NCI-H524 (cell line): ENCODE measurements at regions not wholly inside any gene's neighbourhood (a gene's known extent, or its start where the extent isn't known, plus 50 kb on each side); places are given as distances from the start of the nearest gene placed in this dataset.

ENCODE experiments used
- DNase-seq, 2 experiments: peaks; one replicate each; lab custom pipeline; 2025; lab: John Stamatoyannopoulos, UW

DNA sequence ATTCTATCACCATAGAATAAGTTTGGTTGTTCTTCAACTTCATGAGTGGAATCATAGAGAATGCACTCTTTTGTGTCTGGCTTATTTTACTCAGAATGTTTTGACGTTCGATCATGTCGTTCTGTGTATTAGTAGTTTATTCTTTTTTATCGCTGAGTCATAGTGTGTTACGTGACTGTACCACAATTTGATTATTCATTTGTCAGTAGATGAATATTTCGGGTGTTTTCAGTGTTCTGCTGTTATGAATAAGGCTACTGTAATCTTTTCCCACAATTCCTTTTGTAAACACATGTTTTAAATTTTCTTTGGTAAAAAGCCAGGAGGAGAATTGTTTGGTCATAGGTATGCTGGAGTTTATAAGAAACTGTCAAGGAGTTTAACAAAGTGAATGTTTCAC, 279.9 kb upstream of the B3GAT1 start:
- no peak for DNase-seq

DNA sequence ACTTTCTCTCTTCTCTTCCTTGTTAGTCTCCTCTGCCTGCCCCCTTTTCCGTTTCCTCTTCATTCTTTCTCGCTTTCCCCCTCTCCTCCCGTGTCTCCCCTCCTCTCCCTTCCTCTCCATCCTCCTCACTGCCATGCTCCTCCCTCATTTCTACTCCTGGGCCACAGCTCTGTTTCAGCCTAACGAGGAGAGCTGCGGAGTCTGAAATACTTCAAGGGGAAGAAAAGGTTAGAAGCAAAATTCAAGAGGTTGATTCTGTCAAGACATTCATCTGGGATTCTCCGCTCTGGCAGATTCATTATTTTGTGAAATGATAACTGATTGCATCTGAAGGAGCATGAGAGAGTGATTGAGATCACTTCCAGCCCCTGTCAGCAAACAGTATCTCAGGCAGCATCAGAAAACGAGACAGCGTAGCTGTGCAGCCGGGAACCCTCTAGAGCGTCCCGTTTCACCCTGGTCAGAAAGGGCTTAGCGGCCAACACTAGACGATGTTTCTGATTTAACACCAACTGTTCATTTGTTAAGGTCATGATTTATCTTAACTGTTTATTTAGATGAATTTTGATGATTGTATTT, 279.3 kb upstream of the B3GAT1 start:
- no peak for DNase-seq

DNA sequence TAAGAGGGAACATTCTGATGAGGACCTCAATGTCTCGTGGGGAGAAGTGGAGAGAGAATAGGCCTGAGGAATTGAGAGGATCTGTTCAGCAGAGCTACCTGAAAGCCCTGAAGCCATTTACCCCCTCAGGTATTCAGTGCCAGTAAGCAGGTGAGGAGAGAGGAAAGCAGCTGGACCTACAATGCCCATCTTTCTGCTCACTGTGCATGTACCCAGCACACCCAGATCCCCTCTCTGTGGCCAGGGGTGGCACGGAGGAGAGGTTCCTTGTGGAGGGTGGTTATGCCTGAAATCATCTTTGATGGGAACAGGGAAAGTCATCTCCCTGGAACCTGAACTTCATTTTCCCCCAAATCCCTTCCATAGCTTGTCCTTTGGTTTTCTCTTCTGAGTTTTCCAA, 277.8 kb upstream of the B3GAT1 start:
- no peak for DNase-seq

DNA sequence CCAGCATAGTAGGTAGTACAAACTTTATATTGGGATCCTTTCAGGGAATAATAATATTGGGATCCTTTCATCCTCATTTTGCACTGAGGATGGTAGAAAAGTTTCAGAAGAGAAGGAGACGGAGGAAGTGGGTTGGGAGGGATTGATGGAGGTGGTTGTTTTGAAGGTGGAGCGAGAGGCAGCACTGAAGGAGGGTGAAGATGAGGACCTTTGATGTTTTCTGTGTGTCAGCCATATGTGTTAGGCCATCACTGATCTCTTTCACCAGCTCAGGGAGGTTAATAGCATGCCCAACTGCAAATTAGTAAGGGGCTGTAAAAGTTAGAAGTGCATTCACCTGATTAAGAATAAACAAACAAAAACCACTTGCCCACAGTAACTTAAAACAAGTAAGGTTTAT, 275.5 kb upstream of the B3GAT1 start:
- DNase-seq = no peak

DNA sequence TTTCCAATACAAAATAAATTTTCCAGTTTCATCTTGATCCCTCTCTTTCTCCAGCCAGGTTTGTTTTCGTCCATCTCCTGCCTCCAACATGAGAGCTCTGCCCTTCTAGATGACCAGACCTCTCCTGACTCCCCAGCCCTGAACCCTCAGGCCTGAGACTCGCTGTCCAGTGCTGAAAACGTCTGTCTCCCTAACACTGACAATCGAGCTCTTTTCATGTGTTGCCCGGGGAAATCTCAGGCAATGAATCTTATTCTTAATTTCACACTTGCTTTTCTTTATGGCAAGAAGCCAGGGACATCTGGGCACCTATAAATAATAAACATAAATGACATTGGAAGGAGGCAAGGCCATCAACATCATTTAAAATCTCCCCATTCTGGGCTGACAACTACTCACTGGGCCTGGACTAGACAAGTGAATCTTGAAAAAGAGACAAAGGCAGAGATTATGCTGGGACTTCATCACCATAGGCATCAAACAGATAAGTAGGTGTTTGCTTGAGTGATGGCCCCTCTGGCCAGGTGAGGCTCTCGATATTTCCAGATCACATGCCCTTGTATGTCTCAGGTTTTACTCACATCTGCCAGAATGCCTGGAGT, 274.5 kb upstream of the B3GAT1 start:
- DNase-seq = no peak

DNA sequence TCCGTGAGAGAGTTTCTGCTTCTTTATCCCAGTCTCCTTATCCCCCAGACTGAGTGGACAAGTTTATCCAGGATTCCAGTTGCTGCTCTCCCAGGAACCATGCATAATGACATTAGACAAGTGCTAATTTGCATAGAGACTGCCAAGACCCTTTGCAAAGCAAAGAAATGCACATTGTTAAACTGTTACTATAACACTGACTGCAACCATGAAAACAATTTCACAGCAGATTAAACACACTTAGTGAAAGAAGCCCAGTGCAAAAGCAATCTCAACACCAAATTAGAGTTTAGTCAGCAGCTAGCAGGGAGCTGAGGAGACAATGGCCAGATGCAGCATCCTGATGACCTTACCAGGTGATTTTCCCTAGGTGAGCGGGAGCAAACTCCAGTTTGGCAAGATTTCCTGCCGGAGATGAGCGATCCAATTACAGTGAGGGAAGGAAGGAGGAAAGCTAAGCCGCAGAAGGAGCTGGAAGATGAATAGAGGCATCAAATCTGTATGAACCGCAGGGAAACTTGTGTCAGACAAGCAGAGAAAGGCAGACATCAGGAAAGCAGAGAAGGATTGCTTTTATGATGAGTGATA, 273.8 kb upstream of the B3GAT1 start:
- DNase-seq = no peak

DNA sequence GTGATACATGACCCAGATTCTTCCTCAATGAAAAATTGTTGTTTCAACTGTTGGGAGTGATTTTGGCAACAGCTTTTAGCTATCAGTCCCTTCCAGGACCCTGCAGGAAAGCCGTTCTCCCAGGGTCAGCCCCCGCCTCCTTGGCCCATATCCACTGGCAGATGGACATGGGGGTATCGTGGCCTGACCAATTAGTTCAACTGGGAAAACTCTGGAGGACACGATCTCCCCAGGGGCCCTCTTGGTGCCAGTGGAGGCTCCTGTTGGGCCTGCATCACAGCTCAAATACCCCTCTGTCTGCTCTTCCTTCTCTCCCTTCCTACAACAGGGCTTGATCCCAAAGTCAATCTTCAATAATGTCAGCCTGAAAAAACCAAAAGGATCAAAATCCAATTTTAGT, 272.5 kb upstream of the B3GAT1 start:
- no peak for DNase-seq

DNA sequence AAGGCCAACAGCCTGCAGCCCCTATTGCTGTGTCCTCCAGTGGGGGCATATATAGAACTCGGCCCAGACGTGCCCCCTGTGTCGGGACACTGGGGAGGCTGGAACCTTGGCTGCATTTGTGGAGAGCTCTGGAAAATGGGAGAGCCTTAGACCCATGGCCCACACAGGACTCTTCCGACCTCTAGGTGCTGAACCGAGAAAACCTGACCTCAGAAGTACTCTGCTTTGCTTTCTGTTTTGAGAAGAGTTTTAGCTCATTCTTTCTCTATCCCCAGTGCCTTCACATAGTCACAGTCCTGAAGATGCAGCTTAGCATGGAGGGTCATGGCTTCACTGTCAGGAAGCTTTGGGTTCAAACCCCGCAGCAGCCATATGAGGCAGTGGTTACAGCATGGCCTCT, 271.8 kb upstream of the B3GAT1 start:
- DNase-seq = no peak

DNA sequence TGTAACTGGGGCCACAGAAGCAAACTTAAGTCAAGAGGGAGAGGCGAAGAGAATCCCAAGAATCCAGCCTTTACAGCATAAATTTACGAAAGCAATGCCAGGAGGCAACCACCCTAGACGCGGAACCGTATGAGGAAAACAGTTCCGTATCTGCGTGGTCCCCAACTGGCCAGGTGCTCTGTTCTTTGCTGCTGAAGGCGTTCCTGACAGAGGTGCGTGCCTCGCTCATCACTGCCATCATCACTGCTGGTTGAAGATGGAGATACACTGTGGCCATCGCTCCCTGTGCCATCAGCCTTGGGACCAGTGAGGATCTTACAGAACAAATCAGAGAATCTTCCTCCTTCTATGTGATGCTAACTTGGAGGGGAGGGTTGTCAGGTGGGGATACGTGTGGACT, 270.5 kb upstream of the B3GAT1 start:
- no peak for DNase-seq

DNA sequence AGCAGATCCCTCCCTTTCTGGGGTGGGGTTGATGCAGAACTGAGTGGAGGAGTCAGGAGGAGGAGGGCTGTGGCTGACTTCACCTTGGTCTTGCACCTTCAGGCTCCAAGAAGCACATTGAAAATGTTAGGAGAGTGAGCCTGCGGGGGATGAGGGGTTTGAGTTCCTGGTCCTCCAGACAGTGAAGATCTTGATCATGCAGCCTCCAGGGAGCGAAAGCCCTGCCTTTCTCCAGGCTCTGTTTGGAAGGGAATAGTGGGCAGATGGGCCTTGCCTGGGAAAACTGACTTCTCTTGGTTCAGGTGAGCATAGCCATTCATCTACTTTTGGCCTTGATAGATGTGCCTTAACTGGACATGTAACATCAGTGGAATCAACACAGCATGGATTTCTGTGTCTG, 267.6 kb upstream of the B3GAT1 start:
- DNase-seq = no peak

DNA sequence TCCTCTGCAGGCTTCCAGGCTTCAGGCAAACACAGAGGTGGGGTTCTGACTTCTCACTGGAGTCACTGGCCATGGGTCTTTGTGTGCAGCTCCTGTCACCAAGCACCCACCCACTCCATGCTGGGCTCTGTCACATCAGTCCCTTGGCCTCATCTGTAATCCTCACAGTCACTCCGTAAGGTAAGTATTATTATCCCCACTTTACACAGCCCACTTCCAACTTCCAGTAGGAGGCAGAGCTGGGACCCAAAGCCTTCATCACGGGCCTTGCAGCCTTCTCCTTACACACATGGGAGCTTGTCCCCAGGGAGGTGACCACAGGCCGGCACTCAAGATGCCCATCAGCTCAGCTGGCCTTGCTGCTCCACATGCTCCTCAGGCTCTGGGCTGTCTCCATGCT, 266.7 kb upstream of the B3GAT1 start:
- no peak for DNase-seq

DNA sequence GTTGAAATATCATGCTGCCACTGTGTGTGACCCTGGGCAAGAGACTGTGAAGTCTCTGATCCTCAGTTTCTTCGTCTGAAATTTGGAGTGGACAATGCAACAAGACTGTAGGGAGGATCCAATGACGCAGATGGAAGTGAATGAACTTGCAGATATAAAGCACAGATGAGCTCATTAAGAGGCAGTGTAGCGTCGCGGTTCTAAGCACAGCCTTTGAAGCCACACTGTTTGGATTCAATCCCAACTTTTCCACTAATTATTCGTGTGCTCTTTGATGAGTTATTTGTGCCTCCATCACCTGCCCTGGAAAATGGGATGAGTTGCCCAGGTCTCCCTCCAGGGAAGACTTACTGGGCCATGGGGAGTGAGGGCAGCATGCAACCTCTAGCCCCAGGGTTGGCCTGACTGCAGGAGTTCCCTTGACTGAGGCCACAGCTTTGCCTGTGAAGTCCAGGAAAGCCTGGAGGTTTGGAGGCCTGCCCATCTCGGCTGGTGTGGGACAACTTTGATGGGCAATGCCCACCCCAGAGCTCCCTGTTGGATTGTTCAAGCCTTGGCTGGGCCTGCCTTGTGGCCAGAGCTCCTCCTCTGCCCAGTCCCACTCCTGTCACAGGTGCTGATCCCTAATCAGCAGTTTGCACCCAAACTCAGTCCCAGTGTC, 266.0 kb upstream of the B3GAT1 start:
- DNase-seq = no peak

DNA sequence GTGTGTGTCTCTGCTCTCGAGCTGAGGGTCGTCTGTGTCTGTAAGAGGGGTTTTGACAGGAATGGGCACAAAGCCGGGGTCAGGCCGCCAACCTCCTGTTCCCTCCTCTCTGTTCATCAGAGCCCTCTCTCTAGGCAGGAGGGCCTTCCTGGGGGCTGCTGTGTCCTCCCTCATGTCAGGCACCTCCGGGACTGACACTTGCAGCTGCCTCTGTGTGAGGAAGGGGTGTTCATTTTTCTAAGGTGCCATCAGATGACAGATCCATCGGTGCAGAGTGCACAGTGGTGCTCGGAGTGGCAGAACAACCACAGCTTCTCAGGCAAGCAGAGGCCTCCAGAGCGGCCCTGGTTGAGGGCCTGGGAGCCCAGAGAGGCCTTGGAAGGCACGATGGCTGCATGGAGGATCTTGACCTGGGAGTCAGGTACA, 265.4 kb upstream of the B3GAT1 start:
- no peak for DNase-seq

DNA sequence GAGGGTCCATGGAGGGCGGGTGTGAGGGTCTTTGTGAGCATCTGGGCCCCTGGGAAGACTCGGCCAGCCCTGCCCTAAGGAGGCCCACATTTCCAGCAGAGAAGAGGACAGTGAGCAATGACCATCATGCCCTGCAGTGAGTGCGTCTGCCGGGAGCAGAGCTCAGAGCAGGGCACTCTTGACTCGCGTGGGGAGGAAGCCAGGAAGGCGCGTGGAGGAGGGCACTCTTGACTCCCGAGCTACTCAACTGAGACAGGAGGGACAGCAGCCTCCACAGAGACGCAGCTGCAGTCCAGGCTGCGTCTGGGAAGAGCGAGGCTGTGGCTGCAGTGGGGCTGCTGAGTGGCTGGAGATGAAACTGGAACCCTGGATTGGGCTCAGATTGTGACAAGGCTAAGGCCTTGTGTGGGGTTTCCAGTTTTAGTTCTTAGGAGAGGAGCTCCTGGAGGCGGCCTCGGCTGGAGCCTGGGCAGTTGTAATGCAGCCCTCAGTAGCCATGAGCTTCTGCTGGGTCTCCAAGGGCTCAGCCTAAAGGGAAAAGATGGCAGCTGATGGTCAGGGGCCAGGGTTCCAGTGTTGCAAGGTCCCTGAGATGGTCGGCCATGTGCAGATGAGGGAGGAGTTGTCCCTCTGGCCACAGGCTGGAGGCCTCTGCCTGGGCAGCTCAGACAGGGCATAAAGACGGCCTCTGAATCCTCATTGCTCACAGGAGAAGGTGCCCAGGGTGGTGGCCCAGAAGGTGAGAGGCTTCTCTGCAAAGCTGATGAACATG, 264.7 kb upstream of the B3GAT1 start:
- no peak for DNase-seq

DNA sequence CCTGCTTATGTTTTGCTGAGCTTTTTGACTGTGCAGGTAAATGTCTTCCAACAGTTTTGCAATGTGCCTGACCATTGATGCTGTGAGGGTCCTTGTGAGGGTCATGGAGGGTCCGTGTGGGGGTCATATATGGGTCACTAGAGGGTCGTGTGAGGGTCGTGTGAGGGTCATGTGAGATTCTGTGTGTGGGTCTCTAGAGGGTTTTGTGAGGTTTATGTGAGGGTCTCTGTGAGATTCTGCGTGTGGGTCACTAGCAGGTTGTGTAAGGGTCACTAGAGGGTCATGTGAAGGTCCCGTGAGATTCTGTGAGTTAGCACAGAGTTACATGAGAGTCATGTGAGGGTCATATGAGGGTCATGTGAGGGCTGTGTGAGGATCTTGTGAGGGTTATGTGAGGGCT, 263.9 kb upstream of the B3GAT1 start:
- DNase-seq = no peak

DNA sequence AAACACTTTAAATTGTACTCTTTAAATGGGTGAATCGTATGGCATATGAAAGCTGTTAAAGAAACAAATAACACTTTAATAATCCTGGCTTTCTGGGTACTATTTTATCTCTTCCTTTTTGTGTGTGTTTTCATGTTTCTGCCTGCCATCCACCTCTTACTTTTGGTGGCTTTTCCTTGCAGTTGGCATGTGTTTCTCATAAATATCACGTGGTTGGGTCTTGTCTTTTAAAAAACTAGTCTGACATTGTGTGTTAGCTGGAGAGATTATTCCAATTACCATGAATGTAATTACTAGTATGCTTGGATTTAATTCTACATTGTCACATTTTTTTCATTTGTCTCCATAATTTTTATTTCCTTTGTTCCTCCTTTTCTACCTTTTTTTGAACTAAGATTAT, 262.9 kb upstream of the B3GAT1 start:
- no peak for DNase-seq

DNA sequence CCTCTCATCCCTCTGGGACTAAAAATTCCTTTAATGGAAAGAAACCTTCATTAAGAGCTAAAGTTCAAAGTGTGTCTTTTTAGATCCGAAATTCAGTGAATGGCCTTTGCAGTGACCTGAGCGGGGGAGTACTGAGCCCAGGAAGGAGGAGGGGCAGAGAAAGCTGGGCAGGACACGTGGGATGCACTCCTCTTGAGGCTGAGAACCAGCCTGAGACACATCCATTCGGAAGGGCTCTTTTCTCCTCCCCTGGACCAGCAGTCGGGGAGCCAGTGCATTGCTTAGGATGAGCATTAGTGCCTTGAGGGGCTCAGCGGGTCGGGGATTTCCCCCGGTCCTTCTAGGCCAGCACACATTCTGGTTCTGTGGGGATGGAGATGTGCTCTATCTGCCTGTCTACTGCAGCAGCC, 258.9 kb upstream of the B3GAT1 start:
- no peak for DNase-seq

DNA sequence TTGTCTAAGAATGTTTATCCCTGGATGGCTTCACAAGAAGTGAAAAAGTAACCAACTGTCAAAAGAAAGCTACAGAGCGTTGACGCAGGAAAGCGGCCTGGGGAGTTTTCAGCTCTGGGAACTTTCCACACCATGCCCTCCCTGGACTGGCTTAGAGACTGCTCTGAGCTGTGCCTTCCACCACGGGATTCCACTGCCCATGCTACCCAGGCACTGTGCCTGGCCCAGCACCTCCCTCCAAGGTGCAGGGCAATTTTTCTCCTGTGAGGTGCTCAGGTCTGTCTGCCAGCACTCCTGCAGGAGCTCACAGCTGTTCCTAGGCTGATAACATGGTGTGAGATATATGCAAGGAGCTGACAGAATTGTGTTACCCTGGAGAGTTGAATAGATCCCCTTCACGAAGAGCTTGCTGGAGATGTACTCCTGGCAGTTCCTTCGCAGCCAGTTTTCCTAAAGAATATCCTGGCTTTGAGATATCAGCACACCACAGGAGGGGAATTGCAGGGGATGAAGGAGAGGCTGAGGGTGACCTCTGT, 258.3 kb upstream of the B3GAT1 start:
- no peak for DNase-seq

DNA sequence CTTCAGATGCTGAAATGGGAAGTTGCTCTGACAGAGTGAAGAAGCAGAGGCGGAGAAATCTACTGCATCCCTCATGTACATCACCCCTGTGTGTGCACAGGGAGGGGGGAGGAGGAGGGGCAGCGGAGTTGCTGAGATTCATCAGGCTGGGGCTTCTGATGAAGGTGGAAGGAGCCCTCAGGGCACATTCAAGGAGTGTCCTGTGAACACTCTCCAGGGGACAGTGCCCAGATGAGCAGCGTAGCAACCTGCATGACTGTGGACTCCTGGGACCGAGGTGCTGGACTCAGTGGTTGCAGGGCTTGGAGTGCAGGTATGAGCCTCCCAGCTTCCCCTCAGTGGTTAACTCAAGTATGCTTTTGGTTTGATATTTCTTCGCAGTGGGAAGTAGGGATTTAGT, 257.8 kb upstream of the B3GAT1 start:
- DNase-seq = no peak

DNA sequence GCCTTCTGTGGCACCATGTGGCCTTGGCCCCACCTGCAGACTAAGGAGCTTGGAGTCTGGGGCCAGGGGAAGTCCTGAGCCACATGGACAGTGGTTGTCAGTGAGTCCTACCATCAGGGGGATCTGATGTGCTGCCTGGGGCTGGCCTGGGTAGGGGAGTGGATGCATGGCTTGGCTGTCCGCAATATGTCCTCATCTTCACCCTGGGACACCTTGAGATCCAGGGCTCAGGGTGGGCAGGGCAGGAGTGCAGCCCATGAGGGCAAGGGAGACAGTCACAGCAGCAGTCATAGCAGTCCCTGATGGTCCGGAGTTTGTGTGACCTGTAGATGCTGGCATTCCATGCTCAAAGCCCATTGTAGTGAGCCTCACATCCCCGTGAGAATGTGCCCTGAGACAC, 256.8 kb upstream of the B3GAT1 start:
- no peak for DNase-seq

DNA sequence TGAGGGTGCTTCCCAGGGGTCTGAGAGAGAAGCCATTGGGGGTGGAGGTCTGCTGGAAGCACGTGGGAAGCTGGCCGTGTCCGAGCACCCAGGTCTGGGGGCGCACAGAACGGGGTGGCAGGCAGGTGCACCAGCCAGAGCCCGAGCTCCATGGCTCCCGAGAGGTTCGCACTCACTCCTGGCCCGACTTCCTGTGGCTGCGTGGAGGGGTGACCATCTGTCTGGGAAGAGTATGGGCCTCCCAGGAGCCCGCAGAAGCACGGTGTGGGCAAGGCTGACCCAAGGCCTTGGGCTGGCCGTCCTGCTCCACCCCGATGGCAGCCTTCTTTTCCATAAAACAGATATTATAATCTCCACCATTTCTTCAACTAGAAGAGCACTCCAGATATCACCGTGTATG, 256.0 kb upstream of the B3GAT1 start:
- no peak for DNase-seq

DNA sequence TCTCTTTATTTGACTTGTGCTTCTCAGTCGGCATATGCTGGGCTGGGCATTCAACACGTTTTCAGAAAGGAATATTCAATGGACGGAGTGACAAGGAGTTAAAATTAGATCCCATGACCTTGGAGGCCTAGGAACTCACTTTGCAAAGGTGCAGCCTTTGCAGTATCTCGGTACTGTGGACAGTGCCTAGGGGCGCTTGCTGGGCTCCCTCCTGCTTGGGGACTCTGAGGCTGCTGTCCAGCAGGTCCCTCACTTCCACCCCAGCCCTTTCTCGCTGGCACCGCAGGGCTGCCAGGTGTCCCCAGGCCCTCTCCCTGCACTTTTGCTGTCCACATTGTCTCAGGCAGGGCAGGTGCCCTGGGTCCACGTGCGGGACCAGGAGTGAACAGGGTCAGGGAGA, 255.5 kb upstream of the B3GAT1 start:
- DNase-seq = no peak

DNA sequence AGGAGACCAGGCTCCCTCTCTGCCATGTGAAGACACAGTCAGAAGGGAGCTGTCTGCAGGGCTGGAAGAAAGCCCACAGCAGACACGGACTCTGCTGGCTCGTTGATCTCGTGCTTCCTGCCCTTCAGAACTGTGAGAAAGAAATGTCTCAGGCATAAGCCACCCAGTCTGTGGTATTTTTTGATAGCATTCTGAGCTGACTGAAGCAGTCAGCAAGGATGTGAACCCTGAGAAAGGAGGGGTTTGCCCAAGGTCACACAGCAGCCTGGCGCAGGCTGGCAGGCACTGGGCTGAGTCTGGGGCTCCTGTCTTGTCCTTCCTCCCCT, 255.1 kb upstream of the B3GAT1 start:
- DNase-seq = no peak
